ENCODE measurements at regions not wholly inside any gene's neighbourhood (a gene's known extent, or its start where the extent isn't known, plus 50 kb on each side); places are given as distances from the start of the nearest gene placed in this dataset.

- TF ChIP-seq CTCF (IDR thresholded peaks at IDR 0.05) (no peak), POLR2A (IDR thresholded peaks at IDR 0.05) (no peak)
Measured at GRCh38 chr1:81439046-81439823, 361.5 kb upstream of the ADGRL2 start.

Measured in adrenal gland (tissue), 5 donors.